GM18519 (cell line): ENCODE measurements at regions not wholly inside any gene's neighbourhood (a gene's known extent, or its start where the extent isn't known, plus 50 kb on each side); places are given as distances from the start of the nearest gene placed in this dataset.
"Not testable (repeated sequence)": the region's sequence is repeated elsewhere in the genome, so short reads cannot be mapped to it uniquely, and the experiment has no call there.

Experiments used
- ATAC-seq: cut with Tn5 transposase; IDR thresholded peaks from one replicate; pipeline ENCODE4 v1.9.1; 2021; ENCODE audit warnings: mild to moderate bottlenecking, moderate library complexity; ENCODE audit not compliant: unreplicated experiment, low FRiP score

DNA sequence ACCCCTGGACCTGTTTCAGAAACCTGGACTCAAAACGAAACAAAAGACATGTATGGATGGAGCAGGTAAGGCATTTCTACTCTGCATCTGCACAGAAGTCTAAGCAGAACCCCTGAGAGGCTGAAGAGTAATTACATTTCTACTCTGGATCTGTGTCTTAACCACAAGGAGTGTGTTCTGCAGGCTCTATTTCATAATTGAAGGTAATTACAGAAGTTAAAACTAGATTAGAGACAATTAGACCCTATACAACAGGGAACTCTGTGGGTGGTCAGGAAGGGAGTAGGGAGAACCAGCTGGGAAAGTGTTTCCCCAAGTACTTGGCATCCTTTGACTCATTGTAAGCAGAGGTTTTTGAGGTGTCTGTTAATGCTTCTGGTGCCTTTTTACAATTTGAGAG is 69.8 kb downstream of the IGSF1 start:
- no peak for ATAC-seq

DNA sequence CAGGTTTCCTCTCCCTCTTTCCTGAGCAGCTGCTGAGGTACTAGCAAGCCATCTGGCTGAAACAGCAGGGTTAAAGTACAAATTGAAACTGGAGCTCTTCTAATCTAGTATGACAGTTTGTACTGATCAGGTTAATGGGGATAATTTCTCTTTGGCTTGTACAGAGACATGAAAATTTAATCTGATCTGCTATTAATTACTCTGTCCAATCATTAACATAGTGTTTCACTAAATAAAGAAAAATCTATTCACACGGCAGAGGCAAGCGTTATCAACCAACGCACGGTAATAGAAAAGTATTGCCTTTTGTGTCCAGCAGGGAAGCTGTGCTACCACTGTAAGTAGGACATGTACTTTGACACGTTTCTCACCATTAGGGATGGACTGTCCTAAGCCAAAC is 71.1 kb downstream of the IGSF1 start:
- ATAC-seq = no peak

GRCh38 chrX:131216828-131217227 is 72.3 kb downstream of the IGSF1 start:
- peak; percentile 79 for ATAC-seq

DNA sequence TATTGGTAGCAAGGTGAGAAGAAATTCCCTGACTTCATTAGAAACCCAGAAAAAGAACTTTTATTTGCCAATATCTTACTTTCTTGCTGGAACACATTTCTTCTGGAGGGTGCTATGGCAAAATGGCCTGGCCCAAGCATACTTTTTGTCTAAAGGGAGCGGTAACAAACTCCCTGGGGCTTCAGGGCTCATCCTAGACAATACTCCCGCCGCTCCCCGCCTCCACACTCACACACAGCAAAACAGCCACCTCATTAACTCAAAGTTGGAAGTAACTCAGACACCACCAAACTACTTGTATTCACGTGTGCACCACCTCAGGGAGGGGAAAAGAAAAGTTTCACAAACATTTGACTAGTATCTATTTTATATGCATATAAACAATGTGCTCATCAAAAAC is 75.7 kb downstream of the IGSF1 start:
- no peak for ATAC-seq

DNA sequence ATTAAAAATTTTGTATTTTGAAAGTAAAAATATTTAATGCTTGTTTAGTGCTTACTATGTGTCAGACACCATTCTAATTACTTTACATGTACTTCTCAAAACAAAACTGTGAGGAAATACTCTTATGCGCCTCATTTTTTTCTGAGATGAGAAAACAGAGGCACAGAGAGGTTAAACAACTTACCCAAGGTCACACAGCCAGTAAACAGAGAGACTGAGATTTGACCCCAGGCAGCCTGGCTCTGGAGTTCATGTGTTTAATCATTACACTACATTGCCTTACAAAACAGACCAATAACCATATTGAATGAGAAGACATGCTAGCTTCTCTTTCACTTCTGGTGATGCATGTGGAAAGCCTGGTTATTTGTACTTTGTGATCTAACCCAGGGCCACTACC is 86.3 kb downstream of the IGSF1 start:
- ATAC-seq = no peak

- no peak for ATAC-seq
Measured at GRCh38 chrX:131201986-131202385, 87.1 kb downstream of the IGSF1 start.

- ATAC-seq = no peak
Measured at GRCh38 chrX:131199091-131199490, 90.0 kb downstream of the IGSF1 start.

- ATAC-seq = no peak
Measured at GRCh38 chrX:131187206-131187605, 101.9 kb downstream of the IGSF1 start.

DNA sequence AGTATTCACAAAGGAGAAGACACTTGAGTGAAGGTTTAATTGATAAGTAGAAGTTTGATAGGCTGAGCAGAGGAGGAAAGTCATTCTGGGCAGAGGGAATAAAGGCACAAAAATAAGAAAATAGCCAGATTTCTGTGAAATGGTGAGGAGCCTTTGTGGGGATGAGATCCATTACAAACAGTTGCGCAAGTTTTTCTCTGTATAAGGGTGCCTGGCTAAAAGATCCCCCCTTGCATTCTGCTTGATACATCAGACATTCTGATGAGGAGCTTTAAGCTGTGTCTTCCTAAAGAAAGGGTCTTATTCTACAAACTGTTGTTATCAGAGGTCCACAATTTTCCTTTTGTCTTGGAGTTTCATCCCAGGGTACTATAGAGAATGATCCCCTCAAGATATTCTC is 112.0 kb downstream of the ARHGAP36 start:
- no peak for ATAC-seq

DNA sequence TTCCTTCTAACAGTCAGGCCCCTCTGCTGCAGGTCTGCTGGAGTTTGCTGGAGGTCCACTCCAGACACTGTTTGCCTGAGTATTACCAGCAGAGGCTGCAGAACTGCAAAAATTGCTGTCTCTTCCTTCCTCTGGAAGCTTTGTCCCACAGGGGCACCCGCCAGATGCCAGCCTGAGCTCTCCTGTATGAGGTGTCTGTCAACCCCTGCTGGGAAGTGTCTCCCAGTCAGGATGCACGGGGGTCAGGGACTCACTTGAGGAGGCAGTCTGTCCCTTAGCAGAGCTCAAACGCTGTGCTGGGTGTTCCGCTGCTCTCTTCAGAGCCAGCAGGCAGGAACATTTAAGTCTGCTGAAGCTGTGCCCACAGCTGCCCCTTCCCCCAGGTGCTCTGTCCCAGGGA is 105.5 kb downstream of the ARHGAP36 start:
- not testable (repeated sequence) for ATAC-seq

DNA sequence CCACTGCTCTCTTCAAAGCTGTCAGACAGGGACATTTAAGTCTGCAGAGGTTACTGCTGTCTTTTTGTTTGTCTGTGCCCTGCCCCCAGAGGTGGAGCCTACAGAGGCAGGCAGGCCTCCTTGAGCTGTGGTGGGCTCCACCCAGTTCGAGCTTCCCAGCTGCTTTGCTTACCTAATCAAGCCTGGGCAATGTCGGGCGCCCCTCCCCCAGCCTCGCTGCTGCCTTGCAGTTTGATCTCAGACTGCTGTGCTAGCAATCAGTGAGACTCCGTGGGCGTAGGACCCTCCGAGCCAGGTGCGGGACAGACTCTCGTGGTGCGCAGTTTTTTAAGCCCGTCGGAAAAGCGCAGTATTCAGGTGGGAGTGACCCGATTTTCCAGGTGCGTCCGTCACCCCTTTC is 99.5 kb downstream of the ARHGAP36 start:
- not testable (repeated sequence) for ATAC-seq

DNA sequence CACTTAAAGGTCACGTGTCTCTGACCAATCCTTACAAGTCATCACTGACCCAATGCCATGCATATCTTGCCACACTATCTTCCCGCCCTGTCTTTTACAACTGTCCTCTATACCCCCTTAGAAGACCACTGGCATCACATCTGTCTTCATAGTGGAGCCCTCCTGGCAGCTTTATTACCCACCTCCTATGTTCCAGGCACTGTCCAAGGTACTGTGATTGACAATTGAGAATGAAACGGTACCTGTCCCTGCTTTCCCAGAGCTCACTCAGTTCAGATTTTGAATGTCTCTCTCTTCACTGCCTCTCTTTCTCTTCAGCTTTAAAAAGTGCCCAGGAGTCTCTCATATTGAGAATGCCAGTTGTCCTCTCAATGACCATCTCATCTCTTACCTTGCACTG is 88.6 kb downstream of the ARHGAP36 start:
- ATAC-seq = no peak
